ENCODE measurements at regions not wholly inside any gene's neighbourhood (a gene's known extent, or its start where the extent isn't known, plus 50 kb on each side); places are given as distances from the start of the nearest gene placed in this dataset.

GRCh38 chr10:128448796-128449195 is 322.6 kb upstream of the MKI67 start:
- TF ChIP-seq GATA2 (IDR thresholded peaks at IDR 0.05; ENCODE audit: insufficient read depth, insufficient read length, low read depth, low read length): no peak
- no peak for TF ChIP-seq POLR2AphosphoS5 (IDR thresholded peaks at IDR 0.05; ENCODE audit: insufficient read depth, low read depth, low read length)
- Histone ChIP-seq H4K20me1 (replicated peaks; ENCODE audit: control insufficient read depth, extremely low read depth, insufficient read depth, low read length) (no peaks in the 10 kb centered on the region), H3K79me2 (ENCODE audit: control insufficient read depth, insufficient read depth, low read length) (no peaks in the 10 kb centered on the region), H3K27me3 (ENCODE audit: control insufficient read depth in 2 of 2, insufficient read depth in 2 of 2, low read length in 2 of 2) (no peaks in the 10 kb centered on the region), H3K4me3 (replicated peaks in 1 of 3; ENCODE audit: insufficient read depth in 1 of 3, low read depth in 1 of 3, low read length in 3 of 3) (no peak overlapping the region), H3K4me1 (ENCODE audit: control insufficient read depth, extremely low read depth, insufficient read depth, low read length) (no peaks in the 10 kb centered on the region), H3K9me1 (replicated peaks; ENCODE audit: control insufficient read depth, extremely low read depth, insufficient read depth, low read length) (no peaks in the 10 kb centered on the region), H3K4me2 (ENCODE audit: insufficient read depth, low read length) (no peak overlapping the region), H3K36me3 (ENCODE audit: control insufficient read depth in 2 of 2, extremely low read depth in 1 of 2, insufficient read depth in 2 of 2, low read length in 2 of 2) (no peaks in the 10 kb centered on the region), H3K27ac (ENCODE audit: insufficient read depth, low read depth, low read length) (no peak overlapping the region), H3K9ac (replicated peaks; ENCODE audit: extremely low read depth, insufficient read depth, low read length) (no peak overlapping the region), H3K9me3 (replicated peaks; ENCODE audit: control insufficient read depth, insufficient read depth, low read length) (no peaks in the 10 kb centered on the region), H2AFZ (ENCODE audit: low read depth, low read length) (no peak overlapping the region)
- FAIRE-seq (no peak), DNase-seq (ENCODE audit: low read depth, low spot score) (no peak)
- ChIA-PET CTCF (no interaction called here), POLR2A (no interaction called here)
- BruUV-seq (replicated peaks): no TSS peak
- dilution Hi-C loops (cut with MboI; ENCODE audit: extremely low pct_ligation_motif_present, low sequenced_read_pairs) (no loop called here), intact Hi-C loops (cut with micrococcal nuclease) (no loop called here)

- no peaks in the 10 kb centered on the region for H4K20me1 ChIP-seq (replicated peaks; ENCODE audit: control insufficient read depth, extremely low read depth, insufficient read depth, low read length)
- CTCF ChIA-PET: no interaction called here
- H3K4me3 ChIP-seq (replicated peaks in 1 of 3; ENCODE audit: insufficient read depth in 1 of 3, low read depth in 1 of 3, low read length in 3 of 3): no peak overlapping the region
- no peaks in the 10 kb centered on the region for H3K79me2 ChIP-seq (ENCODE audit: control insufficient read depth, insufficient read depth, low read length)
- intact Hi-C loops (cut with micrococcal nuclease): no loop called here
- H3K9me3 ChIP-seq (replicated peaks; ENCODE audit: control insufficient read depth, insufficient read depth, low read length): no peaks in the 10 kb centered on the region
- DNase-seq (ENCODE audit: low read depth, low spot score): no peak
- no peak overlapping the region for H3K27ac ChIP-seq (ENCODE audit: insufficient read depth, low read depth, low read length)
- H3K27me3 ChIP-seq (ENCODE audit: control insufficient read depth in 2 of 2, insufficient read depth in 2 of 2, low read length in 2 of 2): no peaks in the 10 kb centered on the region
- H3K9ac ChIP-seq (replicated peaks; ENCODE audit: extremely low read depth, insufficient read depth, low read length): no peak overlapping the region
- POLR2A ChIA-PET: no interaction called here
- no peaks in the 10 kb centered on the region for H3K36me3 ChIP-seq (ENCODE audit: control insufficient read depth in 2 of 2, extremely low read depth in 1 of 2, insufficient read depth in 2 of 2, low read length in 2 of 2)
- TF ChIP-seq GATA2 (IDR thresholded peaks at IDR 0.05; ENCODE audit: insufficient read depth, insufficient read length, low read depth, low read length): no peak
- TF ChIP-seq MYC (IDR thresholded peaks at IDR 0.05; ENCODE audit: low read depth, low read length): no peak
- no peak for TF ChIP-seq POLR2AphosphoS5 (IDR thresholded peaks at IDR 0.05; ENCODE audit: insufficient read depth, low read depth, low read length)
- TF ChIP-seq CTCF (IDR thresholded peaks at IDR 0.05; ENCODE audit: extremely low read depth in 1 of 2, insufficient read depth in 1 of 2, low read depth in 1 of 2, low read length in 2 of 2): no peak
- TF ChIP-seq JUN (IDR thresholded peaks at IDR 0.05; ENCODE audit: borderline replicate concordance, insufficient read depth, insufficient read length, low read depth): no peak
- no peak for TF ChIP-seq MAX (IDR thresholded peaks at IDR 0.05; ENCODE audit: insufficient read depth, insufficient read length)
- dilution Hi-C loops (cut with MboI; ENCODE audit: extremely low pct_ligation_motif_present, low sequenced_read_pairs): no loop called here
- no peak overlapping the region for H2AFZ ChIP-seq (ENCODE audit: low read depth, low read length)
- no peak overlapping the region for H3K4me2 ChIP-seq (ENCODE audit: insufficient read depth, low read length)
- BruUV-seq (replicated peaks): no TSS peak
- no peak for FAIRE-seq
- no peaks in the 10 kb centered on the region for H3K4me1 ChIP-seq (ENCODE audit: control insufficient read depth, extremely low read depth, insufficient read depth, low read length)
- no peaks in the 10 kb centered on the region for H3K9me1 ChIP-seq (replicated peaks; ENCODE audit: control insufficient read depth, extremely low read depth, insufficient read depth, low read length)
Observed at GRCh38 chr10:128451879-128452278, 325.7 kb upstream of the MKI67 start.
